ENCODE measurements at regions not wholly inside any gene's neighbourhood (a gene's known extent, or its start where the extent isn't known, plus 50 kb on each side); places are given as distances from the start of the nearest gene placed in this dataset.
"Not testable (repeated sequence)": the region's sequence is repeated elsewhere in the genome, so short reads cannot be mapped to it uniquely, and the experiment has no call there.

- no peak for DNase-seq
Observed at GRCh38 chr22:42217752-42218280, 52.6 kb downstream of the TCF20 start.

- DNase-seq: no peak
Observed at GRCh38 chr22:42217019-42217751, 53.3 kb downstream of the TCF20 start.

DNA sequence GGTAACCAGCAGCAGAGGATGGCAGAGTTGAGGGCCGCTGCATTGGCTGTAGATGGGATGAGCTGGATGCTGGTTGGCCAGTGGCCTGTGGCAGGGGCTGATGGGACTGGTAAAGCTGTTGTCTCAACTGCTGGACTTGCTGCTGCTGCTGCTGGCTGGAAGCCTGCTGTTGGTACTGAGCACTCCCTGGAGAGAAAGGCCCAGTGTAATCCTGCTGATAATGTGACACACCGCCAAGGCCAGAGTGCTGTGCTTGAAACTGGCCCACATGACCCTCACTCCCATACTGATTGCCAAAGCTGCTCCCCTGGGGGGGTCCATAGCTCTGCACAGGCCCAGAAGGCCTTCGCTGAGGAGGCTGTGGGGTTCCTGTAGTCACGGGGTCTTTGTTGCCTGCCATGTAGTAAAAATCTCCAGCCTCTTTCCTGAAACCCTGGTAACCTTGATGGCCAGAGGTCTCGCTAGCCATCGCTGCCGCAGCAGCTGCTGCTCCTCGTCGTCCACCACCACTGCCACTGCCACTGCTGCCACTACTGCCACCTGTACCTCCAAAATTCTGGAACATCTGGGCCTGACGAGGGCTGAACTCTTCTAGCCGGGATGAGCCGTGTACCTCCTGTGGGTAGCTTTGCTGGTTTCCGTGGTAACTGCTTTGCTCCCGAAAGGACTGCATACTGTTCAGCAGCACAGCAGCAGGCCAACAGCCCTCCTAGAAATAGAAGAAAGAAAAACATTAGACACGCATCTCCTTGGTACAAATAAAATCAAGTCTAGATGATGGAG, 55.6 kb downstream of the TCF20 start:
- no peak for DNase-seq

DNA sequence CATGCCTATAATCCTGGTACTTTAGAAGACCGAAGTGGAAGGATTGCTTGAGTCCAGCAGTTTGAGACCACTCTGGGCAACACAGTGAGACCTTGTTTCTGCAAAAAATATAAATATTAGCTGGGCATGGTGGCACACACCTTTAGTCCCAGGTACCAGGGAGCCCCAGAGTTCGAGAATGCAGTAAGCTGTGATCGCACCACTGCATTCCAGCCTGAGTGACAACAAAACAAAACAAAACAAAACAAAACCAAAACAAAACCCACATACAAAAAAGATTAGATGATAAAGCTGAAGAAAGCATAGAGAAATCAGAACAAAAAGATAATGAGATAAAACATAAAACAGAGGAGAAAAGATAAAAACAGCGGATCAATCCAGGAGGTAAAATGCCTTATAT, 62.1 kb downstream of the TCF20 start:
- no peak for DNase-seq

DNA sequence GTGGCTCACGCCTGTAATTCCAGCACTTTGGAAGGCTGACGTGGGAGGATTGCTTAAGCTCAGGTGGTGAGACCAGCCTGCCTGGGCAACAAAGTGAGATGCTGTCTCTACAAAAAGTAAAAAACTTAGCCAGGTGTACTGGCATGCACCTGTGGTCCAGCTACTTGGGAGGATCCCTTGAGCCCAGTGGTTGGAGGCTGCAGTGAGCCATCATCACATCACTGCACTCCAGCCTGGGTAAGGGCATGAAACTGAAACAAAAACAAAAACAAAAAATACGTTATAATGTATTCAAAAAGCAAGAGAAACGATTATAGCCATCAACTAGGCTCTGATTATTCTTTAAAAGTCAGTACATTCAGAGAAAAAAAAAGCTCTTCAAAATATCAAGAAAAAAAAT, 62.5 kb downstream of the TCF20 start:
- DNase-seq: no peak

GRCh38 chr22:42203609-42204008, 66.8 kb downstream of the TCF20 start:
- DNase-seq: no peak

DNA sequence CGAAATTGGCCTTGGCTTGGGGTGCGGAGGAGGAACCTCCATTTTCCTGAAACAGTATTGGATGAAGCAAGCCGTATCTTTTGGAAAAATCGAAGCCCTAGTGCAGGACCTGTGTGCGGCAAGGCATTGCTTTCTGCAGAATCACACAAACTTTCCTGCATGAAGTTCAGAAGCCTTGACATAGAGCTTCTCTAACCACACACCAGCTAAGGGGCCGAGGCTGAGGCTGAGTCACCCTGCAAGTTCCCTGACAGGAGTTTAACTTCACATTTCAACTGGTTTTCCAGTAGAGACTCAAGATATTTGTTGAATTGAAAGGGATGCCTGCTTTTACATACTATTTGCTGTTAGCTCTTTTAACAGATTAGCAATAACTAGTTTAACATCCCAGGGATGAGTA, 67.8 kb downstream of the TCF20 start:
- DNase-seq: peak; percentile 39

- DNase-seq: no peak
Observed at GRCh38 chr22:42202048-42202447, 68.4 kb downstream of the TCF20 start.

DNA sequence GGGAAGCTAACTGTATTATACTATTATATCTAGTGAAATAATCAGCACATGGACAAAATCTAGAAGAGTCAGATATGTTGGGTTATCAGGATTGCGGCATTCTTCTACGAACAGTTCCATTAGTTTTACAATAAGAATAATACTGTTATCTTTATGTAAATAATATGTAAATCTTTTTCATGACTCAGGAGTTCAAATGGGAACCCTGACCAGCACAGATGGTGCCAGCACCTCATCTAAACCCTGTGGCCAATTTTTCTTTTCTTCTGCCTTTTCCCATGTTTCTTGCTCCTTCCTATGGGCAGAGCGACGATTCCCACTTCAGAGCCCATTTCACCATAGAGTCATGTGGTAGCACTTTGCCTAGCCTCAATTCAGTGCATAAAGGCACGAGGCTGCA, 68.4 kb upstream of the CYP2D6 start:
- DNase-seq: no peak

DNA sequence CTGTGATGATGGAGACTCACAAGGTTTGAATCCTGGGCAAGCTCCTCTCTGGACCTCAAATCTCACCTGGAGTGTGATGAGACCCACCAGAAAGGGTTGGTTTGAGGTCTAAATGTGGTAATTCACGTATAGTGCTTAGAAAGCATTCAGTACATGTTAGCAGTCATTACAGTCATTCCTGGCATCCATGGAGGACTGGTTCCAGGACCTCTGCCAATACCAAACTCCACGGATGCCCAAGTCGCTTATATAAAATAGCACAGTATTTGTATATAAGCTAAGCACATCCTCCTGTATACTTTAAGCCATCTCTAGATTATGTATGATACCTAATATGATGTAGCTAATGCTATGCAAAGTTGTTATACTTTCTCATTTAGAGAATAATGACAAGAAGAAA, 67.6 kb upstream of the CYP2D6 start:
- no peak for DNase-seq

GRCh38 chr22:42196454-42196853, 65.8 kb upstream of the CYP2D6 start:
- no peak for DNase-seq

DNA sequence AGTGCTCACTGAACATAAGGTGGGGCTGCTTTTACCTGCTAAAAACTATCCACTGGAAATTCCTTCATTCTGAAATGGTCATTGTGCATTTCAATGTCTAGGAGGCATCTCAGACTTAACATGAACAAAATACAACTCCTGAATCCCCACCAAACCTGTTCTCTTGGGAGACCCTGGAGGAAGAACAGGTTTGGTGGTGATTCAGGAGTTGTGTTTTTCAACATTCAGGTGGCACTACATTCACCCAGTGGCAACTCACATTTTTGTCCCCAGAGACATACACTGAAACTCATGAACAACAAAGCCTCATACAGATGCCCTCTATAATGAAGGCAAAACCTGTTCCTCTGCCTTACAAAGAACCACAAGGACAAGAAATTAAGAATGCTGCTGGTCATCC, 64.3 kb upstream of the CYP2D6 start:
- no peak for DNase-seq

DNA sequence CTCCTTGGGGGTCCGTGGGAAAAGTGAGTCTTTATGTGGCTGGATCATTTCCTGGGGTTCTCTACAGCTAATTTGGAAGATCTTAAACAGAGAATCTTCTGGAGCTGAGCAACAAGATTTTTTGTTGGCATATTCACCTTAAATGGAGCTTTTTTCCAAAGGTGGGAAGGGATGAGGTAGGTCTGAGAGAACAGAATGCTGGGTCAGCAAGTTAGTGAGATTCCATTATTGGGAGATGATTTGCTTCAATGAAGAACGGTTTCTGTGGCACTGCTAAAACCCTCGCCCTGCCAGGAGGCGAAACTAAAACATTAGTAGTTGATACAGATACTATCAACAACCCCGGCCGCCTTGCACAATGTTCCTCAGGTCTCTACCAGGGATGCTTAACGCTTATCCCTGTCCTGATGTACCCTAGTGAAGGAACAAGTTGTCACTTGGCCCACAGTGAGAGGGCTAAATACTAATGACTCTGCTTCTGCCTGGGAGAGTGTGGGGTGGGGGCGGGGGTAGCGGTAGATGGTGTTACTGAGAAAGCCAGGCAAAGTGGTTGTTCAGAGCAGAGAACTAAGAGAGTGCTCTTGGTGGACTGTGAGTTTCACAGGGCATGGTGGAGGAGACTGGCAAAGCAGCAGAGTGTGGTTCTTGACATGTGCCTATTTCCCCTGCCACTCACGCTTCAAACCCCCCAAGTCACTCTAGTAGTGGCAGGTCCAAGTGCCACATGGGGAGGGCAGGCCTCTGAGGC, 63.7 kb upstream of the CYP2D6 start:
- DNase-seq: no peak

DNA sequence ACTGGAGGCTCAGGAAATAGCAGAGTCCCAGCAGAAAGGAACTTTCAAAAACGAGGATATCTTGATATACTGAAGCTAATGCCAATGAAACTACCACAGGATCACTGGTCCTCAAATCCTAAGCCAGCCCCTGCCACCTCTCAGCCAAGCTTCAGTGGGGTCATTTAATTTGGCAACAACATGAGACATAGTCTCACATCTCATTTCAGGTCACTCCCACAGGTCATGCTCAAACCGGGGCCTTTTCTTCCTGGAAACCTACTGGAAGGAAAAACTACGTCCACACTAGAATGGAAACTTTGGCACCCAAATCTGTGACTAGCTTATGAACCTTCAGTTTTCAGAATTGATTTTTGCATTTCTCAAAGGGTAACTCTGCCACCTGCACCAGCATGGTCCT, 61.9 kb upstream of the CYP2D6 start:
- DNase-seq: no peak

- DNase-seq: no peak
Observed at GRCh38 chr22:42190274-42190673, 59.7 kb upstream of the CYP2D6 start.

DNA sequence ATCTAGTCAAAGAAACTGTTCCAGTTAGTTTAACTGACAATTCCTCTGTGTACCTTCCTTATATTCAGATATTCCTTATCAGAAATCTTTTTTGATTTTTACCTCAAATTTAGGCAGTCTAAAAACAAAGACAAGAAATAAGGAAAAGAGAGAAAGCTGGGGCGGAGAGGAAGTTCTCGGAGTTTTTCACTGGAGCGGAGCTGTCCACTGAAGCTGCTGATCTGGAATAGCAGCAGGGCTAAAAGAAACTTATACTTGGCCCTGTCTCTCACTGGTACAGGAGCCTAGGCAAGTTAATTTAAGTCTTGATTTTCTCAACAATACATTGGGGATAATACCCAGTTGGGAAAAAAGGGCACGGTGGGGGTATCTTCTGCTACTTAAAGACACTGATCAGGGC, 59.2 kb upstream of the CYP2D6 start:
- no peak for DNase-seq

GRCh38 chr22:42188808-42189447, 58.3 kb upstream of the CYP2D6 start:
- DNase-seq: no peak

GRCh38 chr22:42187646-42188045, 57.0 kb upstream of the CYP2D6 start:
- no peak for DNase-seq

GRCh38 chr22:42185915-42186439, 55.4 kb upstream of the CYP2D6 start:
- DNase-seq: no peak

- DNase-seq: peak; percentile 46
Observed at GRCh38 chr22:42184852-42185251, 54.2 kb upstream of the CYP2D6 start.

DNA sequence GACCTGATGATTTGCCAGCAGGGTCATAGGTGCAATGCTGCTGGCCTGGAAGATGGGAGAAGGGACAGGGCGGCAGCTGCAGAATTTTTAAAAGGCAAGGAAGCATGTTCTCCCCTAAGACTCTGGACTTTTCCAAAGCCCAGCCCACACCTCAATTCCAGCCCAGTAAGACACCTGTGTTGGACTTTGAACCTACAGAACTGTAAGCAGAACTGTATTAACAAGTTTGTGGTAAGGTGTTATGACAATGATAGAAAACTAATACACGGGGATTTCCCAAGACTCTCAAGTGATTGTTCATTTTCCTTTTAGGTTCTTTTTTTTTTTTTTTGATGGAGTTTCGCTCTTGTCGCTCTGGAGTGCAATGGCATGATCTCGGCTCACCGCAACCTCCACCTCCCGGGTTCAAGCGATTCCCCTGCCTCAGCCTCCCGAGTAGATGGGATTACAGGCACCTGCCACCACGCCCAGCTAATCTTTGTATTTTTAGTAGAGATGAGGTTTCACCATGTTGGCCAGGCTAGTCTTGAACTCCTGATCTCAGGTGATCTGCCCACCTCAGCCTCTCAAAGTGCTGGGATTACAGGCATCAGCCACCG, 53.0 kb upstream of the CYP2D6 start:
- DNase-seq: not testable (repeated sequence)

GRCh38 chr22:42180349-42180842, 49.8 kb upstream of the CYP2D6 start:
- DNase-seq: peak; percentile 94
